GM18868 (cell line): ENCODE measurements at regions not wholly inside any gene's neighbourhood (a gene's known extent, or its start where the extent isn't known, plus 50 kb on each side); places are given as distances from the start of the nearest gene placed in this dataset.

ENCODE experiments used
- ATAC-seq: cut with Tn5 transposase; IDR thresholded peaks from one replicate; pipeline ENCODE4 v1.9.1; 2021; ENCODE audit warnings: mild to moderate bottlenecking, moderate library complexity; ENCODE audit not compliant: unreplicated experiment

GRCh38 chr19:30792561-30793505 lies 420.6 kb downstream of the ZNF536 start:
- ATAC-seq = no peak

DNA sequence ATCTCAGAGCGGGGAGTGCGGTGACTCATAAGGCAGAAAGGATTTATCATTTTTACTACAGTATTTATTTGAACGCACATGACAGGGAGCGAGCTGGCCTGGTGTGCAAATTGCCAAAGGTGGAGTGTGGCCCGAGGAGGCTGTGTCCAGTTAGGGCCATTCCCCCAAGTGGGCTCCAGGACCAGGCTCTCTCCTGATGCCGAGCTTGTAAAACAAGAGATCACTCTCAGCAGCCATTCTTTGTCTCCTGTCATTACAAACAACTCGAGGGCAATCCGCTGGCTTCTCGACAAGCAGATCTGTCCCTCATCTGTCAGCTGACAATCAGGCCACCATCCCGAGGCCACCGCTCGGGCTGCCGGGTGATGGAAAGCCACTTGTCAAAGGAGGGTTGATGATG lies 418.9 kb downstream of the ZNF536 start:
- no peak for ATAC-seq

DNA sequence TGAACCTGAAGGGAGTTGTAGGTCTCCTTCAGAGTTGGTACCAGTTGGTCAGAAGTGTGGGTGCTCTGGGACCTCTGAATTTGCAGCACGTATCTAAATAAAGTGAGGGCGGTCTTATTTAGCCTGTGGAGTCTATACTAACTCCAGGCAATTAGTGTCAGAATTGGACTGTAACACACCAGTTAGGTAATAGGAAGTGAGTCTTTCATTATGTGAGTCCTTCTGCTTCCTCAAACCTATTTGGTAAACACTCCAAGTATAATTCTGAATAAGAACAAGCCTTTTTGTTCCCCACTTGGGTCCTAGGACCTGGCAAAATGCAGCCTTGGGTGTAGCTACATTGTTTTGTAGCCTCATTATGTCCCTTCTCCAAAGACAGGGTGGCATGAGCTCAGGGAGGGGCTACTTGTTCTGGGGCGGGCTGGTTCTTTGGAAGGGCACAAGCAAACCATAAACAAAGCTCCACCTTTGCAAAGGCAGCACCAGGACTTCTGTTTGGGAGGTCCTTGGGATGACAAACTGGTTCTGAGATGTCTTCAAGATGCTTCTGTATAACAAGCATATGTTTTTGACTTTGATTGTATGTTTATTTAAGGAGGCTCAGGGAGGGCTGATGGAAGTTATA lies 418.0 kb downstream of the ZNF536 start:
- ATAC-seq = no peak

DNA sequence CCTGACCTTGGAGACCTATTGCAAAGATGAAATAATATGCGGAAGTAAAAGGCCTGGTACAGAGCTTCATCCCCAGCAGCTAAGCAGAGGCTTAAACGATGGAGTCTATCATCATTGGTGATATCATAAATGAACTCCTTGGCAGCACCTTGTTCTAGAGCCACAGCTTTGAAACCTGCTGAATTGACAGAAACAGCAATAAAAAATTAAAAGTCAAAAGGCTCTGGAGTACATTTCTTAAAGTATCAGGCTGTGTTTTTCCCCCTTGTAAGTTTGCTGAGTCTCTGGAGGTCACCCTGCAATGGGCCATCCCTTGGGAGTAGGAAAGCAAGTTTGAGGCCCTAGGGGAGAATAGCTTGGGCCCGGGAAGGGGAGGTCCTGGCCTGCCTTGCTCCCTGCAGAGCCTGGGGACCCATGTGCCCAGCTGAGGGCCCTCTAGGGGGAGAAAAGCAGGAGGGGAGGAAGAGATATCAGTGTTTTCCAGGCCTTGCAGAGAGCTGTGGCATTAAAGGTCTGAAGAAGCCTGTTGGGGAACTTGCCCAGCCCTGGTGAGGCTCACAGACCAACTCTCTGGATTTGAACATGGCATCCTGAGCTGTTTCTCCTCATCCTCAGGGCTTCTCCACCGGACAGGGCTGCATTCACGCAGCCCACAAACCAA lies 416.1 kb downstream of the ZNF536 start:
- no peak for ATAC-seq

DNA sequence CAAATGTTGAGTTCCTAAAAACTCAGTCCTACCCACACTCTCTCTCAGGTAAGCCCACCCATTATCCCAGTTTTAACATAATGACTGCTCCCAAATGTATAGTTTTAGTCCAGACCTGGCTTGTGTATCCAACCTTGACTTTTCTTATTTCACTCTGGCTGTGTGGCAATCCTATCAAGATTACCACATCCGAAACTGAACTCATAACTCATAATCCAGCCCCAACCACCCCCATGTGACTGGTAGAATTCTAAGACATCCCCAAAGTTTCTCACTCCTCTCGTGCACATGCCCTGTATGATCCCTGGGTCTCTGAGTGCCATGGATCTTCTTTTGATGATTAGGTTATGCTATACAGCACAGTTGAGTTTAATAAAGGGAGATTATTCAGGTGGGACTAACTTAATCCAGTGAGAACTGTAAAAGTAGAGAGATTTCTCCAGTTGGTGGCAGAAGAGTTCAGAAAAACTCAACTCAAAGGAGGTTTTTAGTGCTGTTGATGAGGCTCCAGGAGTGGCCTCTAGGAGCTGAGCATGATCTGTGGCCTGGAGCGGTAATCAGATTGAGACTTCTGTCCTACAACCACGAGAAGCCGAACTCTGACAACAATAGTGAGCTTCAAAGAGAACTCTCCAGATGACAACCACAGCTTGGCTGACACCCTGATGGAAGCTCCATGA lies 413.4 kb downstream of the ZNF536 start:
- no peak for ATAC-seq

DNA sequence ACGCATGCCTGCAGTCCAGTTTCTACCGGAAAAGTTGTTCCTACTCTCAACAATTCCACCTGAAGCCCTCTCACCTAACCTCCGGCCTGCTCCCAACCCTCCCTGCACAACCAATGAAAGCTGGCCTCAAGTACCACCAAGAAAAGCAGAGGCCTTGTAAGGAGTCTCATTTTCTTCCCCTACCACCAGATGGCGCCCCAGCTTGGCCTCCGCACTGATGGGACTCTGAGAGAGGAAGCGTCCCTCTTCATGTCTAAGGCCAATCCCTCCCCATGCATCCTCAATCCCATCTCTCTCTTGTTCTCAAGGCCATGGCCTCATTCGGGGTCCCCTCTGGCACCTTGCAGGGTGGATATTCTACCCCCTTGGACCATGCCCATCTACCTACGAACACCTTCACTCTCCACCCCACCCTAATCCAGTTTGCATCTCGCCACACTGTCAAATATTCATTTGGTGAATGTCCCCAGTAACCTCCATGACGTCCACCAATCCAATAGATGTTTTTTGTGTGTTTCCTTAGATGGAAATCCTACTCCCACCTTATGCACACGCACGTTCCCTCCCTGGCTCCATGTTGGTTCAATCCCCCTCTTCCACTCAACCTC lies 412.8 kb downstream of the ZNF536 start:
- ATAC-seq = peak; percentile 39

DNA sequence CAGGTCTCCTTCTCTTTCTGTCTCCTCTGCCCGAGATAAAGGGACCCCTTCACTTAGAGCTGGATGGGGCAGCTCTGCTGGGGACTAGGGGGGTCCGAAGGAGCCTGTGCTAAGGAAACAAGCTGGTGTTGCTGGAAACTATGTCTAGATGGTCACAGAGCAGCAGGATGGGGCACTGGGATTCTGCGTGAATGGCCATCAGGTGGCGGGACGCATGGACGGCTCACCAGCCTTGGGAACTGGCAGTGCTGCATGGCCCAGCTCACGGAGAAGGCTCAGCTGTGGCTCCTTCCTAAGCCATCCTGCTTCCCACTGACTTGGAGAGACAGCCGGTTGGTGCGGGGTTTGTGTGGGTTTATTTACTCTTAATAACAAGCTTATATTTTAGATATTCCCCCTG lies 411.8 kb downstream of the ZNF536 start:
- ATAC-seq = no peak

DNA sequence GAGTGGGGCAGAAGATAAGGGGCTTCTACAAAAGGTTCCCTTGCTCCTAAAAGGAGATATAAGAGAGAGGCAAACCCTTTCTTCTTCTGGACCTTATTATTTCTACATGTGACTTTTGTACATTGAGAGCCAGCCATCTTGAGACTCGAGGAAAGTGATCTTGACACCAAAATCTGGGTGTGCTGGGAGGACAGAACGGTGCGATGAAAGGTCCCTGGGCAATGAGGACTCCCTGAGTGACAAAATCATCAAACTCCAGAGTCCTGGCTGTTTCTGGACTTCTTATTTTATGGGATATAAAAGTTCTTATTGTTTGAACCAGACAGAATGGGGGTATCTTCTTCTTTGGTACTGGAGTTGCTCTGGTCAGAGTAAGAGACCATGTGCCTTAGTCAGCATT lies 411.0 kb downstream of the ZNF536 start:
- no peak for ATAC-seq

GRCh38 chr19:30781519-30781918 lies 409.3 kb downstream of the ZNF536 start:
- no peak for ATAC-seq

DNA sequence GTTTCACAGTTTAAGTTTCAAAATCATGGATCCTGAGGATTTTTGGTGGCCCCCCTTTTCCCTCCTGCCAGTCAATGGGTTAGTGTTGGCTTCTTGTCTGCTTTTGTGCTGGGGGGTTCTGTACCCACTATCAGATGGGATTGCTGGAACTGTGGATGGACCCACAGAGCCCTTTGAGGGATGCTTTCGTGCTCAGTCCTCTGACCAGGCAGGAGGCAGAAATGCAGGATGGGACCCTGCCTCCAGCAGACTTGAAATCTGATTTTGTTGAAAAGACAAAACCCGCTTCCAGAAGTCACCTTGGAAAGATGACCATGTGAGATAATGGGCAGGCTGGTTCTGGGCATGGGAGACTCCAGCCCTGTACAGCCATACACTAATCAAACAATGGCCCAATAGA lies 408.9 kb downstream of the ZNF536 start:
- no peak for ATAC-seq

- no peak for ATAC-seq
These were observed 408.3 kb downstream of the ZNF536 start for GRCh38 chr19:30780456-30780855.

GRCh38 chr19:30780032-30780431 lies 407.8 kb downstream of the ZNF536 start:
- no peak for ATAC-seq

DNA sequence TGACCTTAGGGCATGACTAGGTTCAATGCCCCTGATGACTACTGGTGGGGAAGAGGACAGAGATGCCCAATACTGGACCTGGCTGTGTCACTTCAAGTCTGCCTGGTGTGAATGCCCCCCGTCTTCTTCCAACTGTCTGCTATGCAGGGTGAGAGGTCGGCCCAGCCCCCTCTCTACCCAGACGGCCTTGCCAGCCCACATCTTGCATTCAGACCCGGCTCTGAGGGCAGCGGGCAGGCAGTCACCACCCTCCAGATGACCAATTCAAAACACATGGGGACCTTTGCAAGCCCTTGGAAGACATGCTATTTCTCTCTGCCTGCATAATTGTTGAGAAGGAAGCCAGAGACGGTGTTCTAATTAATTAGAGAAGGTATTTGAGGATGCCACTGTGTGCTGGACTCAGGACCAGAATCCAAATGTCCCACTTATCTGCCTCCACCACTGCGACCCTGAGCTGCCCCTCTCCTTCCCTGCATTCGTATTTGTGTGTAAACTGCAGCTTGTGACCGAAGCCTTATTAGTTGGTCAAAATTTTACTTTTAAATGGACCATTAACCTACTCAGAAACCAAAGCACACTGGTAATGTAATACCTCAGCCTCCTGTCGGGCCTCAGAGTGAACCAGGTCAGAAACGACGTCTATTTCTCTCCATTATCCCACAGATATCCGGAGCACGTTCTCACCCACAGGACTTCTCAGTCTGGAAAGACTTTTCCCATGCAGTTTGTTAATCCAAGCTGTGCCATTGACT lies 407.0 kb downstream of the ZNF536 start:
- no peak for ATAC-seq

DNA sequence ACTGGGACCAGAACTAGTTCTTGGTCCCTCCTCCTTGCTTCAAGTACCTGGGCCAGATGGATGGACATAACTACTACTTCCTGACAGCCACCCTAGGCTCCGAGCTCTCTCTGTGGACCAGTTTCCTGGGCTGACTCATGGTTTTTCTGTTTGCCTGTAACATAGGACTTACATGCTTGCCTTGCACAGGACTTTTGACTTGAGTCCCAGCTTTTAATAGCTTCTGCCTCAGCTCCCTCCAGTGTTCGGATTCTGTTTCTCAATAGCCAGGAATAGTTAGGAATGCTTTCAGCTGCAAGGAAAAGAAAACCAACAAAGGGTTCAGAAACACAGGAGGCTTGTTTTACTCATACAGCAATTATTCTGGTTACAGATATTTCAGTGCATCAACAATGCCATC lies 405.9 kb downstream of the ZNF536 start:
- ATAC-seq = no peak

GRCh38 chr19:30775956-30776355 lies 403.8 kb downstream of the ZNF536 start:
- ATAC-seq = no peak

- no peak for ATAC-seq
These were observed 402.1 kb downstream of the ZNF536 start for GRCh38 chr19:30774252-30774766.

GRCh38 chr19:30762651-30763050 lies 390.5 kb downstream of the ZNF536 start:
- ATAC-seq = no peak

DNA sequence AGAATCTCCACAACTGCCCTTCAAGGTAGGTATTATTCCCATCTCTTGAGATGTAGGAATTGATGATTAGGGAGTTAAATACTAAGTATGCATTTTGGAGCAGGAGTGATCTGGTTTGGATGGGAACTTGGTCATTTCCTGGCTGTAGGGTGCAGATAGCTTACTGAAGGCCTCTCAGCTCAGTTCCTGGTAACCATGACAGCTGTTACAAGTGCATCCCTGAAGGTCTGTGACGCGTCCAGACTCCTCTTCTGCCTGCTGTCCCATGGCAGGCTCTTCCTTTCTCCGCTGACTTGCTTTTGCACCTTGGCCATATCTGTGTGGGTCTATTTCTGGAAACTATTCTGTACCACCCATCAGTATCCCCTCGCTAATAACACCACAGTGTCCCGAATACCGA lies 387.8 kb downstream of the ZNF536 start:
- no peak for ATAC-seq

DNA sequence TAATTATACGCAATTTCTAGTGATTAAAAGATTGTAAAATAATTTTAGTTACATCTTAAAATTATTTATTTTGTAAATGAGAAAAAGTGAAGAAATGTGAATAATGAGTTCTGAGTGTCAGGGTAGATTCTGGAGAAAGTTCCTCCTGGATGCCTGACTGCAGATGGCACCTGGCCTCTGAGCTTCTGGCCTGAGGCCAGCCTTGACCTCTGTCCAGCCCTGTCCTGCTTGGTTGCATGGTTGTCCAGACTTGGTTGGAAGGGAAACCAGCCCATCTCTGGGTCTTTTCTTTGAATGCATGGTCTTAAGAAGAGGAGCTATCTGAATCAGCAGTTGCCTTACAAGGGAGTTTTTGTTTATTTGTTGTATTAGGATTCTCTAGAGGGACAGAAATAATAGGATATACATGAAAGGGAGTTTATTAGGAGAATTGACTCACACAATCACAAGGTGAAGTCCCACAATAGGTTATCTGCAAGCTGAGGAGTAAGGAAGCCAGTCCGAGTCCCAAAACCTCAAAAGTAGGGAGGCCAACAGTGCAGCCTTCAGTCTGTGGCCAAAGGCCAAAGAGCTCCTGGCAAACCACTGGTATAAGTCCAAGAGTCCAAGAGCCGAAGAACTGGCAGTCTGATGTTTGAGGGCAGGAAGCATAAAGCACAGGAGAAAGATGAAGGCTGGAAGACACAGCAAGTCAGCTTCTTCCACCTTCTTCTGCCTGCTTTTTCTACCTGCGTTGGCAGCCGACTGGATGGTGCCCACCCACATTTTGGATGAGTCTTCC lies 385.8 kb downstream of the ZNF536 start:
- ATAC-seq = no peak
